HG03457 (cell line): ENCODE measurements at regions not wholly inside any gene's neighbourhood (a gene's known extent, or its start where the extent isn't known, plus 50 kb on each side); places are given as distances from the start of the nearest gene placed in this dataset.
"Not testable (repeated sequence)": the region's sequence is repeated elsewhere in the genome, so short reads cannot be mapped to it uniquely, and the experiment has no call there.

ENCODE experiments used
- ATAC-seq: cut with Tn5 transposase; IDR thresholded peaks from one replicate; pipeline ENCODE4 v1.9.1; 2021; ENCODE audit warnings: moderate number of reproducible peaks; ENCODE audit not compliant: unreplicated experiment

GRCh38 chr14:84965279-84965678 is 564.7 kb upstream of the FLRT2 start:
- no peak for ATAC-seq

GRCh38 chr14:84969501-84969900 is 560.4 kb upstream of the FLRT2 start:
- no peak for ATAC-seq

- no peak for ATAC-seq
These were observed 554.6 kb upstream of the FLRT2 start for GRCh38 chr14:84975241-84975902.

DNA sequence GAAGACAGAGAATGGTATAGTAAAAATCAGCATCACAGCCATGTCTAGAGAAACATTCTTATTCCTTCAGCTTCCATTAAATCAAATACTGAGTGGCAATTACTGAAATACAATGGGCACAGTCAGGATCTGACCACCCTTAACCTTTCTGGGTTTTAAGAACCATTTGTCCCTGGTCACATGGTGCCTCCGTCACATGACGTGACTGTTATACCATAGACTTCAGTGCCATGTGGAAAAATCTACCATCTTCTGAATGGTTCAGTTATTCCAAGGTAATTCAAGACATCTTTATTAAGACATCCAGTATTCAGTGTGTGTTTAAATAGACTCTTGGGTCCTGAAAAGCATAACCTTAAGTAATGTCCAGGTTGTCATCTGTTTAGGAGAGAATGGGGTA is 553.1 kb upstream of the FLRT2 start:
- ATAC-seq = no peak

- no peak for ATAC-seq
These were observed 542.9 kb upstream of the FLRT2 start for GRCh38 chr14:84987042-84987441.

DNA sequence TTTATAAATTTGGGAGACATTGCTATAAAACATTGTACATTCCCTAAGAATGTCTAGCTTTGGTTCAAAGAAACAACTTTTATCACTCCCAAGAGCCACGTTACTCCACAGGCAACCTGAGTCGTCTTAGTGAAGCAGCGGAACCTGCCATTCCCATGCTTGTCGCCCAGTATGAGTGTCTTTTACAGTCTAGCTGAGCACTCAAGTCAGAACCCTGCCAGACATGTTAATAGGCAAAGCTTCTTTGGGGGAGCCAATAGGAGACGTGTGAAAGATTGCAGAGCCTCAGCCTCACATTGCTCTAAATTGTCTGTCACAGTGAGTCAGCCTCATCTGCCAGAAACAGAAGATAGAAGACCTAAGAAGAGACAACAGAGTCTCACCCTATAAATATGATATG is 541.6 kb upstream of the FLRT2 start:
- no peak for ATAC-seq

- no peak for ATAC-seq
These were observed 538.9 kb upstream of the FLRT2 start for GRCh38 chr14:84991021-84991420.

DNA sequence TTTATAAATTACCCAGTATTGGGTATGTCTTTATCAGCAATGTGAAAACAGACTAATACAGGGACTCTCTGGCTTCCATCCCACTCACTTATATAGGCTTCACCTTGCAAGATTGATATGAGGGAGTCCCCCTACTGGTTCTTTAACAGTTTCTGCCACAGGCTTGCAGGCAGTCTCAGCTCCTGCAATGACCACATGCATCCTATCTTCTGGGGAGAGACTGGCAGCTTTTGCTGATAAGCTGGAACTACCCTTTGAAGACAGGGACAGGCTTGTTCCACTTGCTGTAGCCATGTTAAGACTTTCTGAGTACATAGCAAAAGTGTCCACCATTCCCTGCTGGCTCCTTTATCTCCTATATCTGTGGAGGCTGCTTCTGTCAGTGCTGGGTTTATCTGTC is 531.7 kb upstream of the FLRT2 start:
- no peak for ATAC-seq

DNA sequence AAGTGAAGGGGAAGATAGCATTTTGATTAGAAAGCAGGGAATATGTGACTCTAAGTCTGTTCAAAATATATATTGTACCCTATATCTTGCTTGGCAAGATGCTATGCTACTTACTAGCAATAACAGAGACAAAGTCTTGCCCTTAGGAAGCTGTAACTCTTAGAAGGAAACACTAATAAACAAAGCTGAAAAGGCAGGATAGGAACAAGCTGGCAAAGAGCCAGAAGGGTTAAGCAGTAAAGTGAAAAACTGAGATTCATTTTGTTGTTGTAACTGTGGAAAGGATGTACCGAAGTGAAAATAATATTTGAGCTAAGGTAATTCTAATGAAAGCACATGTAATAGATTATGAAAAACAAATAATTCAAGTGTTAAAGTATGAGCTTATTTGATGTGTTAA is 527.1 kb upstream of the FLRT2 start:
- ATAC-seq = no peak

GRCh38 chr14:85003805-85004204 is 526.1 kb upstream of the FLRT2 start:
- ATAC-seq = no peak

DNA sequence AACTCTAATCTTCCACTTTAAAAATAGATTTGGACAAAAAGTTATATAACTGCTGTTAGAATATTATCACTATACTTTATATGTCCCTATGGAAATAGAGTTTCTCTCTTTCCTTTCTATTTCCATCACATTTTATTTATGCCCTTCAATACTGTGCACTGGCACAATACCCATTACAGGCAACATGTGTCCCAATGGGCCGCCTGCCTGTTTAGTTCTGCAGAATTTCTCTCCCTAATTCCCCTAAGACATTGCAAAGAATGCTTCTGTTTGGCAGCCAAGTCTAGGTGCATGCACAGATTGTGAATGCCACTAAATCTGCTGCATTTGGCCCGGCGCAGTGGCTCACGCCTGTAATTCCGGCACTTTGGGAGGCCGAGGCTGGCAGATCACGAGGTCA is 520.4 kb upstream of the FLRT2 start:
- ATAC-seq = no peak

DNA sequence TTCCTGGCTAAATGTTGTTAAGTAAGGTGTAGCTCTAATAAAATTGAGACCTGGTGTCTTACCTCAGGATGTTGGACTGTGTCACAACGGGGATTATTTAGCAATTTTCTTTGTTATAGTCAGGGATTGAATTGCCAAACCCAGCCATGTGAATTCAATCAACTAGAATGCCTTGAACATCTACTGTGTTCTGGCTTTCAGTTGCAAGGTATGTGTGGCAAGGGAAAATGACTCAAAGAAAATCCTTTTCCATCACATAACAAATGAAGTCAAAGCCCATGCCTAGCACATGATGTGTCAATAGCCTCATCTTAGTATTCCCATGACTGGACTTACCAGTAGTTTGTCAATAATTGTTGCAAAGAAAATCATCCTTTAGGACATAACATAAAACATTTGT is 519.8 kb upstream of the FLRT2 start:
- ATAC-seq = no peak

DNA sequence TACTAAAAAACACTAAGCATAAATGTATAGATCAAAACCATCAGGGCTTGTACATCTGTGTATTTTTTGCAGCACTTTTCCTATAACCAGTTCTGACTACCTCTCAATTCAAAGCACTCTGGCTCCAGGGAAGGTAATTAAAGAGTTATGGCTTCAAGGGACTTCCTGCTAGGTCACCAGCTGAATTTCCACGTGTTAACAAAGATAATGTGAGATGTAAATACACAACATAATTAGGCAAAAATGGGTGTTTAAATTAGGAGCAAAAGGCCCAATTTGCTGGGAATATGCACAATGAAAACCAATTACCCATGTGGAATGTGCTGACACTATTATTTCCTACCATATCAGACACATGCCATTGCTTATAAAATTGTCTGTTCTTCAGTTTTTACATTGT is 513.4 kb upstream of the FLRT2 start:
- ATAC-seq = no peak

DNA sequence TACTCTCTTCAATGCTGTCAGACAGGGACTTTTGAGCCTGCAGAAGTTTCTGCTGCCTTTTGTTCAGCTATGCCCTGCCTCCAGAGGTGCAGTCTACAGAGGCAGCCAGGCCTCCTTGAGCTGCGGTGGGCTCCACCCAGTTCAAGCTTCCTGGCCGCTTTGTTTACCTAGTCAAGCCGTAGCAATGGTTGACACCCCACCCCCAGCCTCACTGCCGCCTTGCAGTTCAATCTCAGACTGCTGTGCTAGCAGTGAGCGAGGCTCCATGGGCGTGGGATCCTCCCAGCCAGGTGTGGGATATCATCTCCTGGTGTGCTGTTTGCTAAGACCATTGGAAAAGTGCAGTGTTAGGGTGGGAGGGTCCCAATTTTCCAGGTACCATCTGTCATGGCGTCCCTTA is 506.1 kb upstream of the FLRT2 start:
- not testable (repeated sequence) for ATAC-seq

DNA sequence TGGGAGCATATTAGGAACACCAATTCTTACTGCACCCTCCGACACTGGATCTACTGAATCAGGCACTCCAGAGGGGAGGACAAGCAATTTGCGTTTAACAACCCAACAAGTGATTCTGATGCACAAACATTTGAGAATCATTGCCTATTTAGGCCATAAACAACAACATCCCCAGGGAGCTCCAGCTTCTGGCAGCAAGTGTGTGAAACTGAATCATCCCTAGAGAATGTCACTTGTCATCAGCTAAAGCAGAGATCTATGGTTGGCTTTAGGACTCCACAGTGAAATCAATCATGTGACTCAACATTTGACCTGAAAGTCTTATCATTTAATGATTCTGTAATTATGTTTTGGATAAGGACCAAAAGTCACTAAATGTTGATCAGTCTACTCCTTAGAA is 505.0 kb upstream of the FLRT2 start:
- no peak for ATAC-seq

DNA sequence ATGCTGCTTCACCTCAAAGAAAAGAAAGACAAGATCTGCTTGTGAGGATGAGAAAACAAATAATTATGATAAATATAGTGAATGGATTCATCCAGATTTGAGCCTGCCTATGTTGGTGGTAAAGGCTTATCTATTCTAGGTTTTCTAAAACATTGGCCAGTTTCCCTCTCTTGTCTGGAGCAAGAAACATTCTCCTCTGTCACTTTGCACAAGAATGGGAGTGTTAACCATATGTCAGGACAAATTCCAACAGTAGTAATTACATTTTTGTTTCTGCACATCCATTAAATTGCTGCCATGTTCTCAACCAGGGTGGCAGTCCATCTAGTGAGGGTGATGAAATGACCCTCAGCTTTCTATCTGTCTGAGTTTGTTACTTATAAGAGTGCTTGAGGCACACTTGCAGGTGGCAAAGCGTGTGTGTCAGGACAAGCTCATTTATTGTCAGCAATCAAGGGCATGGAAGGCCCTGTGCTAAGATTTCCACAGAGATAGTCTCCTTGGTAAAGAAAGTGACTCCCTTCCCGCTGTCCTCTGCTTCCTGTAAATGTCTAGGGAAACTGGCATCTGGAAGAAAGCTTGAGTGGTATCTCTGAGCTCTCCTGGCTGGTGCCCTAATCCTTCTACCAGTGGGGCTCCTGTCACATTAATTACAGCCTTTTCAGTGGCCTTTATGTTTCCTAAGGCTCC is 502.1 kb upstream of the FLRT2 start:
- ATAC-seq = no peak

- ATAC-seq = no peak
These were observed 492.5 kb upstream of the FLRT2 start for GRCh38 chr14:85037411-85037810.

DNA sequence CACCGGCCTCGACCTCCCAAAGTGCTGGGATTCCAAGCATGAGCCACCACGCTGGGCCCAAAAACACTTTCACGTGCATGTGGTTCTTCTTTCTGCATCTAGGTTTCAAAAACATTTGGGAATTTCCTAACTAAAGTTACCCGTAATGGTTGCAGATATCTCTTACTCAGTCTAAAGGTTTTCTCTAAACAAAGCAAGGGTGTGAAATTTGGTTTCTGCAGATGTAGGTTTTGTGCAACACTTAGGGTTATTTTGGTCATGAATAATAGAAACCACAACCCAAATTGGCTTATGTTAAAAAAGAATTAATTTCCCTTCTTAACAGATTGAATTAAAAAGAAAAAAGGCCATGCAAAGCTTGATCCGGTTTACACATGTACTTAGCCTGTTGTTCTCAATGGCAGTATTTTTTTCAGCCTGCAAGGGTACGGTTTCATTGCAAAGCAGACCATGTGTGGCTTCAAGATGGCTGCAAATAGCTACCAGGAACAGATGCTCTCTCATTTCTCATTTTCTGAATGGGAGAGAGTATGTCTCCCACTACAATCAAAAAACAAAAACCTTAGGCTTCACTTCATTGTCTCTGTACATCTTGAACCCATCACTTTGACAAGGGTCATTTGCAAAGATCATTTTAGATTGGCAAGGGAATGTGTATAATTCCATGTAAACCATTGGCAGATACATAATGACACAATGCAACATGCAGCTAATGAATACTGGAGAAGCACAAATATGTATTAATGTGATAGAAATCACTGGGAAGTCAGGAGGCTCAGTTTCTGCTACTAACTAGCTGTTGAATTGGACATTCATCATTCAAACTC is 491.2 kb upstream of the FLRT2 start:
- no peak for ATAC-seq

- no peak for ATAC-seq
These were observed 490.7 kb upstream of the FLRT2 start for GRCh38 chr14:85039353-85039626.

DNA sequence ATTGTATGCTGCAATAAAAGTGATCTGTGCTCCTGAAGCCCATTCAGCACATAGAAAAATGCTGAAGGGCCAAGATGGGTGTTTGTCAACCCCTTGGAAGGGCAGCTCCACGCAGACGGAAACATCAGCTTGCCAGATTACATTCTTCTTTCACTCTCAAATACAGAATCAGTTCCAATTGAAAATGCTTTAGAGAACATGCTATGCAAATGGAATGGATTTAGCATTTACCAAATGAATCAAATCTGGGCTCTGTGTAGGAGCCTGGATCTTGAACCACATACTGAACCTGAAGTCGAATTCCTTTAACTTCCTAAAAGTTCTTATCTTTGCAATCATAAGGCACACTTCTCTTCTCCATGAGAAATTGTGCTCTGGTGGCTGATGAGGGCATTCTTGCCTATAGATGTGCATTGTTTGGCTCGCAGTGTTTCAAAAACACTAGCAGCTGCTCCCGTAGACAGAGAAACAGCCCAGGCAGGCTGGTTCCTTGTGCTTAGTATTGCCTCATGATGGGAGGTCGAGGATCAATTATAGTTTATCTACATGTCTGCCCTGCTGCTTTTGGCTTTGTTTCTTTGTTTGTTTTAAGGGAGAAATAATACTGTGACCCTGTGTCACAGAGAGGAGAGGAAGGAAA is 489.8 kb upstream of the FLRT2 start:
- no peak for ATAC-seq

DNA sequence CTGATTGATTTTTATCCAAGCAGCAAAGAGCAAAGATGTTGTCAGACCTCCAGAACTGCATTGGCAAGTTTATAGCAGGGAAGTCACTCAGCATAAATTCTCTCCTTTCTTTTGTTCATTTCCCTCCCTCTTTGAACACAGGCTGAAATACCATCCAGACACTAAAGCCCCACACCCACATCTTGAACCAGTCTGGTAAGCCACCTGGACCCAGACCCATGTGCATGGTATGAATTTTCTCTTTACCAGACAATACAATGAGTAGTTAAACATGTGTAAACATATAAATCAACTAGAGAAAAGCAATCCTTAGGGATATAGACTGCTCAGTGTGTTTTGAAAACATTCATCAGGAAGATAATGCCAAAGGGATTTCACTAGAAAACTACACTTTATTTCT is 488.3 kb upstream of the FLRT2 start:
- ATAC-seq = no peak

DNA sequence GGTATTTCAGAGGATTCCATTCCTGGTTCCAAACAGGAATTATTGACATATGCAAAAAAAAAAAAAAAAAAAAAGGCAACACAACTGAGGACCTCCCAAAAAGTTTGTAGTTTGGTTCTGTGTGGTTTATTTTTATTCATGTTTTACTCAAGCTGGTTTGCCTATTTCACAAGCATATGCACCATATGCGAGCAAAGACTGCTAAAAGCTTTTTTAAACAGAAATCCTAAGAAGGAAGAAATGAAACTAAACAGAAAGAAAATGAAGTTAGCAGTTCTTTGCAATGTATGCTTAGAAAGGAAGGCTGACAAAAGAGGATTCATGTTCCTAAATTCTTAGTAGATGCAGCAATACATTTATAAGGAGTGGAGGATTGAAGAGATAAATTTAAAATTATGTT is 487.6 kb upstream of the FLRT2 start:
- no peak for ATAC-seq
